Esophagus squamous epithelium (tissue), 5 donors: ENCODE measurements at regions not wholly inside any gene's neighbourhood (a gene's known extent, or its start where the extent isn't known, plus 50 kb on each side); places are given as distances from the start of the nearest gene placed in this dataset.

Experiments
- DNase-seq: peaks from one replicate; lab custom pipeline; 2025; lab: John Stamatoyannopoulos, UW
- H3K27ac ChIP-seq, 4 donors: fragments of 200-600 bp; sonication (generic); one replicate each; pipeline ENCODE4 v1.5.1; 2016 to 2019; ENCODE audit warnings: mild to moderate bottlenecking in 1 of 4
- H3K27me3 ChIP-seq, 4 donors: fragments of 200-600 bp; sonication (generic); 1 replicate in 3 of 4; 2 replicates in 1 of 4; pipeline versions ENCODE4 v1.5.1 to v1.6.0; 2017 to 2021; ENCODE audit warnings: antibody characterized with exemption in 1 of 4
- H3K36me3 ChIP-seq, 3 donors: fragments of 200-600 bp; sonication (generic); one replicate each; pipeline ENCODE4 v1.5.1; 2016 to 2019
- H3K4me1 ChIP-seq, 3 donors: fragments of 200-600 bp; sonication (generic); one replicate each; pipeline ENCODE4 v1.5.1; 2017 to 2019
- H3K4me3 ChIP-seq, 4 donors: fragments of 200-600 bp; sonication (generic); 1 replicate in 3 of 4; 2 replicates in 1 of 4; pipeline ENCODE4 v1.5.1; 2016 to 2019; ENCODE audit warnings: mild to moderate bottlenecking in 2 of 4, moderate library complexity in 1 of 4
- H3K9me3 ChIP-seq, 3 donors: fragments of 200-600 bp; sonication (generic); one replicate each; pipeline ENCODE4 v1.5.1; 2016 to 2019
- CTCF ChIP-seq, 6 experiments: fragments of 450-650 bp in 4 of 6; fragments of 200-600 bp in 2 of 6; sonication (generic) in 2 of 6; IDR thresholded peaks; one replicate each; pipeline ENCODE4 v1.5.1; 2016 to 2019; ENCODE audit warnings: antibody characterized with exemption in 6 of 6, mild to moderate bottlenecking in 4 of 6, moderate library complexity in 4 of 6
- POLR2A ChIP-seq, 4 donors: fragments of 450-650 bp; IDR thresholded peaks; one replicate each; pipeline ENCODE4 v1.6.1; 2017; ENCODE audit warnings: antibody characterized with exemption in 4 of 4, mild to moderate bottlenecking in 4 of 4, moderate library complexity in 3 of 4
- WGBS, 2 donors: methylation state at CpG; one replicate each; pipeline ENCODE4 v1.1.5; 2018; 5-methylcytosine and 5-hydroxymethylcytosine counted together
- intact Hi-C: fragments of 100-400 bp; cut with DNase I; formaldehyde crosslinking; loops from one replicate; pipeline ENCODE4 v1.15.0; 2022
- donor health status: DM: yes; HTN: yes; CAD: no.

- H3K4me1 ChIP-seq: no peaks in the 10 kb centered on the region
- intact Hi-C loops: no loop called here
- no peak for TF ChIP-seq POLR2A (IDR thresholded peaks at IDR 0.05)
- no peak for TF ChIP-seq CTCF (IDR thresholded peaks at IDR 0.05)
- no peaks in the 10 kb centered on the region for H3K9me3 ChIP-seq
- H3K27me3 ChIP-seq: no peaks in the 10 kb centered on the region
- DNase-seq: no peak
- H3K4me3 ChIP-seq: no peak overlapping the region
- no peak overlapping the region for H3K27ac ChIP-seq
- no peaks in the 10 kb centered on the region for H3K36me3 ChIP-seq
Measured at GRCh38 chr13:59588717-59589067, 575.0 kb downstream of the DIAPH3 start.

GRCh38 chr13:59601993-59602392, 561.7 kb downstream of the DIAPH3 start:
- Histone ChIP-seq H3K4me1 (no peaks in the 10 kb centered on the region), H3K9me3 (peaks cover 0 to 8% (median 0%) of the 10 kb centered on the region in 3 donors), H3K27ac (no peak overlapping the region), H3K27me3 (no peaks in the 10 kb centered on the region), H3K36me3 (no peaks in the 10 kb centered on the region), H3K4me3 (no peak overlapping the region)
- intact Hi-C loops: no loop called here
- TF ChIP-seq CTCF (IDR thresholded peaks at IDR 0.05): no peak
- no peak for TF ChIP-seq POLR2A (IDR thresholded peaks at IDR 0.05)
- no peak for DNase-seq

- H3K27ac ChIP-seq: no peak overlapping the region
- intact Hi-C loops: no loop called here
Measured at GRCh38 chr13:59603646-59604045, 560.1 kb downstream of the DIAPH3 start.

GRCh38 chr13:59607172-59607571, 556.6 kb downstream of the DIAPH3 start:
- intact Hi-C loops: no loop called here
- DNase-seq: no peak
- Histone ChIP-seq H3K27ac (no peak overlapping the region), H3K4me1 (no peaks in the 10 kb centered on the region), H3K36me3 (no peaks in the 10 kb centered on the region), H3K27me3 (no peaks in the 10 kb centered on the region), H3K9me3 (no peaks in the 10 kb centered on the region), H3K4me3 (no peak overlapping the region)
- TF ChIP-seq POLR2A (IDR thresholded peaks at IDR 0.05) (no peak), CTCF (IDR thresholded peaks at IDR 0.05) (no peak)
- 14 to 16% methylated on average over 1 of the region's 1 CpG for WGBS, 2 donors

More at GRCh38 chr13:59603646-59604045, 560.1 kb downstream of the DIAPH3 start:
- H3K36me3 ChIP-seq: no peaks in the 10 kb centered on the region
- DNase-seq: no peak
- 64 to 78% methylated on average over 1 to 2 of the region's 2 CpGs for WGBS, 2 donors
- no peak for TF ChIP-seq CTCF (IDR thresholded peaks at IDR 0.05)
- TF ChIP-seq POLR2A (IDR thresholded peaks at IDR 0.05): no peak
- no peaks in the 10 kb centered on the region for H3K4me1 ChIP-seq
- peaks cover 0 to 8% (median 0%) of the 10 kb centered on the region in 3 donors for H3K9me3 ChIP-seq
- H3K4me3 ChIP-seq: no peak overlapping the region
- H3K27me3 ChIP-seq: no peaks in the 10 kb centered on the region

- H3K9me3 ChIP-seq: no peaks in the 10 kb centered on the region
- H3K4me1 ChIP-seq: no peaks in the 10 kb centered on the region
- H3K27me3 ChIP-seq: no peaks in the 10 kb centered on the region
- H3K4me3 ChIP-seq: no peak overlapping the region
- no peak for DNase-seq
- no peak overlapping the region for H3K27ac ChIP-seq
- intact Hi-C loops: no loop called here
- no peak for TF ChIP-seq CTCF (IDR thresholded peaks at IDR 0.05)
- no peak for TF ChIP-seq POLR2A (IDR thresholded peaks at IDR 0.05)
- WGBS, 2 donors: 14 to 30% methylated on average over 1 of the region's 2 CpGs
- H3K36me3 ChIP-seq: no peaks in the 10 kb centered on the region
Measured at GRCh38 chr13:59607780-59608233, 555.9 kb downstream of the DIAPH3 start.
